ENCODE measurements at regions not wholly inside any gene's neighbourhood (a gene's known extent, or its start where the extent isn't known, plus 50 kb on each side); places are given as distances from the start of the nearest gene placed in this dataset.

DNA sequence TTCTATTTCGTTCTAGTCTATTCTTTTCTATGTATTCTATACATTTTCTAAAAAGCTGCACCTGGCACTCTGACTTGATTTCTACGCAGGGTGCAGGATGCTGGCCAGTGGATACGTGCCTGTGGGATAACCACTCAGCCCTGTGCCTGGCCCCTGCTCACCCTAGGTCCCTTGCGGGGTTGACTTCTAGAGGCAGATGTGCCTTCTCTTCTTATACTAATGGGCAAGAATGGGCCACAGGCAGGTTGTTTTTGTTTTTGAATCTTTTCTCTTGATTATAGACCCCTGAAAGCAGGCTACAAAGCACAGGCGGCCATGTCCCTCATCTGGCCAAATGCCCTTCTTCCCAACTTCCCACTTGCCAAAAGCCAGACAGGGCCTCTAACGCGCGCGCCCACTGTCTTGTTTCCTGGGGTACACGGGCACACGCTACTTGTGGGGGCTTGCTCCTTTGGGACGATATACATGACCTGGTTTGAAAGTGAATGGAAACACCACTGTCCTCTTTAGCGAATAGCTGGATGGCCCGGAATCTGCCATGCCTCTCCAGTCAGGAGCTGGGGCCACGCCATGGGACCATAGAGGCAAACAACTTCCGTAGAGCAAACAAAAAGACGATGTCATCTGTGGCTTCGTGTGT is 162.7 kb upstream of the IRX2 start:
- no peak for DNase-seq (ENCODE audit: low read depth in 2 of 2)

DNA sequence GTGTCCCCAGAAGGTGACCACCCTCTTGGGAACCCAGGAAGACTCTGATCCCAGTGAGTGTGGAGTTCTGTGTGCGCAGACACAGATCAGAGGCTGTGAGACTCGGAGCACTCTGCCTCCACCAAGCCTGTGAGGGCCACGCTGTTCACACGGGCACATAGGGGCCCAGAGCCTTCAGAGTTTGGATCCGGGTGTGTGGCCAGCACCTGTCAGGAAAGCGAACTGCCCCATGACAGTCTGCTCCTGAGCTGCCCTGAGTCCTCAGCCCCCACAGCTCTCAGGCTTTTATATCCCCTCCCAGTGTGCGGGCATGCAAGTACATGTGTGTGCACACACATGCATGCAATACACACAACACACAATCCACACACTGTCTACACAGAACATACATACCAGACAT is 161.8 kb upstream of the IRX2 start:
- DNase-seq (ENCODE audit: low read depth in 2 of 2): no peak

DNA sequence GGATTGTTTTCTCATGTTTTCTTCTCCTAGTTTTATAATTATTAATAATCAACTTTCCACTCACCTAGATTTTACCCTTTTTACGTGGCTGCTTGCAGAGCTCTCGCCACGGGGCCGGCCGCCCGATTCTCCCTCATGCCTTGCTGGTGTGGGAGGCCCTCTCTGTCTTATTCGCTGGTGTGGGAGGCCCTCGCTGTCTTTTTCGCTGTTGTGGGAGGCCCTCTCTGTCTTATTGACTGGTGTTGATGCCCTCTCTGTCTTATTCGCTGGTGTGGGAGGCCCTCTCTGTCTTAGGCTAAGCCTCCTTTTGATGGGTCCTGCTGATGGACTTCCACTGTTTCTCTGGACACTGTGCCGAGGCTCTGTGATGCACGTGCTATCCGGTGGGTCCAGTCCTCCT is 161.3 kb upstream of the IRX2 start:
- DNase-seq (ENCODE audit: low read depth in 2 of 2): no peak

DNA sequence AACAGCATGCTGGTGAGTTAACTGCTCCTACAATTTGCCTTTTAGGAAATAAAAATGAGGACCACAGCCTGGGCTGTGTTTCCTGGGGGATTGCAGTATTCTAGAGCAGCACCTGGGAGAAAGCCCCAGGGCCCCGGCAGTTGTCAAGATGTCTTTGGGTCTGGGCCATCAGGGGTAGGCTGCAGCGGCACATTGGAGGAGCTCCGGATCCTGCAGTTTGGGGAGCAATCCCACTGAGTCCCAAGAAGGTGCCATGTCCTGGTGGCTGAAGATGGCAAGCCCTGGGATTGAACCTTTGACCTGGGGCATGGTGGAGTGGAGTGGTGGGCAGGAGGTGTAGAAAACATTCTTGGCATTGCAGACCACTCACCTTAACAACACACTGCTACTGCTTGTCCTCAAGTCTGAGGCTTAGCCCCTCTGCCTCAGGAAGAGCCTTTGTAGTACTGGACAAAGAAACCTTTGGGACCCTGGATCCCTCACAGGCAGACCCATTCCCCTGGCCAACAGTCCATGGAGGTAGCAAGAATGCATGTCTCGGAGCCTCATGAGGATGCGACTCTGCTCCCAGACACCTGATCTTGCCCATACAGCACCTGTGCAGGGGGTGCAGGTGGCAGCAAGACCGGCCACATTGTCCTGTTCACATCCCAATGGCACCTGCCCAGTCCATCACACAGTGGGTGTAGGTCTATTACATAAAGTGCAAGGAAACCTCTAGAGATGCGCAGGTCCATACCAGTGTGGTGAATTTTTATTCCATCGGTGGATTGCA is 159.1 kb upstream of the IRX2 start:
- DNase-seq (ENCODE audit: low read depth in 2 of 2): no peak

DNA sequence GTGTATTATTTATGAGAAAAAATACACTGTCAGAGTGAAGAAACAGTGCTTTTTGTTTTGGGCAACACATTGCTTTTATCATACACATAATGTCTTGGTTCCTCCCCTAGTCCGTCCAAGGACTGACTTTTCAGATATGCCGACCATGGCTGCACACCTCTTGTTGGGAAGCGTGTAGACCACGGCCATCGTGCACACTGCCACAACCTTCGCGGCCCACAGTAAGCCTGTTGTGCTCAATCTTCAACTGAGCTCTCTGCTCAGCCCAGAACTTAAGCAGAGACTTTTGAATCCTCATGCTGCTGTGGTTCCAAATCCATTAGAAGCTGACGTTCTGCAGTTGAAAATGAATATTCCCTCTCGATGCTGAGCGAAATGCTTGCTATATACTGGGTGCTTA is 157.6 kb upstream of the IRX2 start:
- no peak for DNase-seq (ENCODE audit: low read depth in 2 of 2)

DNA sequence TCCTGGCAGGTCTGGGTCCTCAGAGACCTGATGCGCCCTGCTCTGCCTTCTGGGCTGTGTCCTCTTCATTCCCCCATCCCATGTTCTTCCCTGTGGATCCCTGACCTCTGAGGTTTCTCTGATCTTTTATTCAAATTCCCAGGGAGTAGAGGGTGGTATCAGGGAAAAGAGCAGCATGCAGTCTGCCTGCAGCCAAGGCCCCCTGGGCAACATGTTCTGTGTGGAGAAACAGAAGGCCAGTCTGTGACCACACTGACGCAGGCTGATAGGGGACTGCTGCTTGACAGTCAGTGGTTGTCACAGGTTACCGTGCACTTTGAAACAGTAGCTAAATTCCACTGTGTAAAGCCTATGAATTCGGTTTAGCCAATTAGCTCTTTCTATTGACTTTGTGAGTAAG is 156.6 kb upstream of the IRX2 start:
- DNase-seq (ENCODE audit: low read depth in 2 of 2): no peak

DNA sequence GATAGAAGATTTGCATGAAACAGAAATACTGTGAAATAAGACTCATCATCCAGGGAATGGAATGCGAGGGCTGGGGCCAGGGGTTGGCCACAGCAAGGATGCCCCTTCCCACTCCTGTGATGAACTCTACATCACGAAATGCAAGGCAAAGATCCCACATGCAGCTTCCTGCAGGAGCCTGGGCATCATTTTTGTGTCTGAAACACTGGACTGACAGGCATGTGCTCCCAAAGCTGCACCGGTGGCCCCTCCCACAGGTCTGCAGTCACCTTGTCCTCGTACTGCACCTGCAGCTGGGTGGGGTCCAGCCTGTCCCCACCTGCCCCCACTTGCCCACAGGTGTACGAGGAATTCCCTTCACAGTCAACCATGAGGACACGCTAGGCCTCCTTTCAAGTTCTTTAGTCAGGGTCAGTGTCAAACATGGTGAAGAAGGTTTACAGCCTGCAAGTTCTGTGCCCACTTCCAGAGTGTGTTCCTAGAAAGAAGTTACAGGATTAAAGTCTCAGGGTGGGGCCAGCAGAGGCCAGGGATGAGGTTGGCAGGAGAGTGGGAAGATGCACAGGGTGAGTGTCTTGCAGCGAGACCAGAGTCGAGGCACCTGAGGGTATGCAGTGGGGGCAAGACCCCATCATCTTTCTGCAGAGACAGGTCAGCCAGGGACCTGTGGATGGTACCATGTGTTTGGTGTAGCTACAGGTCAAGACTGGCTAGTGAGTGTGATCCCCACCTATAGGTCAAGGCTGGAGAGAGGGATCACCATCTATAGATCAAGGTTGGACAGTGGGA is 155.0 kb upstream of the IRX2 start:
- no peak for DNase-seq (ENCODE audit: low read depth in 2 of 2)

DNA sequence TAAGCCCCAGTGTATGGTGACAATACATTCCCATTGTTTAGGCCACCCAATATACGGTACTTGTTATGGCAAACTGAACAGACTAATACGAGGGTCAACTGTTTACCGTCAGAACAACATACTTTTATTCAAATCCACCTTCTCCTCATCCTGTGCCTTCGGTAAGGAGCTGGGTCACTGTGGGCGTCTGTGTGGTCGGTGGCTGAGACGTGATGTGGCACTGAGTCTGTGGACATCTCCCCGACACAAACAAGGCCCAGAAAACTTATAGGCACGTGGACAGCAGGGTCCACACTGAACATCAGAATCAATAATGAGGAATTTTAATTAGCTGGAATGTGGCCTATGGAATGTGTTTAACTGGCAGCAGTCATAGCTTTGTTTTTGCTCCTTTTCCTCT is 154.3 kb upstream of the IRX2 start:
- DNase-seq (ENCODE audit: low read depth in 2 of 2): no peak

DNA sequence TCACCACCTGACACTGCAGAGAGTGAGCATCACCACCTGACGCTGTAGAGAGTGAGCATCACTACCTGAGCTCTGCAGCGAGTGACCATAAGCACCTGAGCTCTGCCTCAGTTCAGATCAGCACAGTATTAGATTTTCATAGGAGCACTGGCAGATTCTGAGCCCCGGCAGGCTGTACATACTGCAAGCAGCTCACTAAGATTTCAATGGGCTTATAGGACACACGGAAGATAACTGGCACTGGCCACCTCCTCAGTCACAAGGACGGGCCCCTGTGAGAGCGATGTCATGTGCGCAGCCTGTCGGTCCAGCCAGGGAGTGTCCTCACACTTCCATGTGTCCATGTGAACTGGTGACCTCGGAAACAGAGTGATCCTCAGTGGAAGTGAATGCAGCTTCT is 153.5 kb upstream of the IRX2 start:
- DNase-seq (ENCODE audit: low read depth in 2 of 2): no peak

DNA sequence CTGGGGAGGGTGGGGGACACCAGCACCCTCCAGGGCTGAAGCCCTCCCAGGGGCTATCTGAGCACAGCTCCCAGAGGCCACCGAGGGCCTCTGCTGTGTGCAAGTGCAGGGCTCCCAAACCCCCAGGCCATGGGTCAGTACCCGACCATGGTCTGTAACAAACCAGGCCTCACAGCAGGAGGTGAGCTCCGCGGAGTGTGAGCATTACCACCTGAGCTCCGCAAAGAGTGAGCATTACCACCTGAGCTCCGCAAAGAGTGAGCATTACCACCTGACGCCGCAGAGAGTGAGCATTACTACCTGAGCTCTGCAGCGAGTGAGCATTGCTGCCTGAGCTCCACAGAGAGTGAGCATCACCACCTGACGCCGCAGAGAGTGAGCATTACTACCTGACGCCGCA is 152.9 kb upstream of the IRX2 start:
- DNase-seq (ENCODE audit: low read depth in 2 of 2): no peak

DNA sequence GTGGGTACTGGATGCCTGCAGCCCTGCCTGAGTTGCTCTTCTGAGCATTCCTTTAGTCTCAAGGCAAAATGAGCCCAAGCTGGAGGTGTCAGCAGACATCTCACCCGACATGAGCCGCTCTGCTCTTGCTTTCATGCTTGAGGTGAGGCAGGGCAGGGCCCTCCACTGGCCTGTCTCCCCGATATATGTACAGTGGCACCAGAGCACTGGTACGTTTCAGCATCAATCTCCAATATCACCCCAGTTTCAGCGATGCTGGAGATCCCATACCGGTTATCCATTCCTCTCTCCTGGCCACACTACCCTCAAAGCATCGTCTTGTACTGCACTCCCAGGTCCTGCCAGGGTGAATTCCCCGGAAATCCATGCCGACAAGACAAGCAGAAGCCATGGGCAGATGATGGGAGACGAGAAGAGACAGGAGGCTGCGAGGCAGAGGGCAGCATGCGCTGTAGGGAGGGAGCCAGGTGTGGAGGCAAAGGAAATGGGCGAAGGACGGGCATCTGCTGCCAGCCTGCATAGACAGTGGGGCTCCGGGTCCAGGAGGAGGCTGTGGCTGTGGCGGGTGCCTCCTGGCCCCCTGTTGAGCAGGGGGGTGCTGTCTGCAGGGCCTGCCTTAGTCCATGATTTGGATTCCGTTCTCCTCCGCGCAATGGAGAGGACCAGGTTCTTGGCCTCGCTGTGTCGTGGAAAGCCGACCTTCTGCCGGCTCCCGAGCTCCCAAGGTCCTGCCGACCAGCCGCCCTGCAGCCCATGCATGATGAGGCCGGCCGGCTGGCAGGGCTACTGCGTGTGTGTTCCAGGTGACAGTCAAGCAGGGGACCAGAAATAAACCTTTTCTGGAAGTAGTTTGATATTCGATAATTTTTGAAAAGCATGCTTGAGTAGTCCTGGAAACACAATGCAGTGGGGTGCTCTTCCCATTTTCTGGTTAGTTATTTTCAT is 152.2 kb upstream of the IRX2 start:
- DNase-seq (ENCODE audit: low read depth in 2 of 2): no peak

DNA sequence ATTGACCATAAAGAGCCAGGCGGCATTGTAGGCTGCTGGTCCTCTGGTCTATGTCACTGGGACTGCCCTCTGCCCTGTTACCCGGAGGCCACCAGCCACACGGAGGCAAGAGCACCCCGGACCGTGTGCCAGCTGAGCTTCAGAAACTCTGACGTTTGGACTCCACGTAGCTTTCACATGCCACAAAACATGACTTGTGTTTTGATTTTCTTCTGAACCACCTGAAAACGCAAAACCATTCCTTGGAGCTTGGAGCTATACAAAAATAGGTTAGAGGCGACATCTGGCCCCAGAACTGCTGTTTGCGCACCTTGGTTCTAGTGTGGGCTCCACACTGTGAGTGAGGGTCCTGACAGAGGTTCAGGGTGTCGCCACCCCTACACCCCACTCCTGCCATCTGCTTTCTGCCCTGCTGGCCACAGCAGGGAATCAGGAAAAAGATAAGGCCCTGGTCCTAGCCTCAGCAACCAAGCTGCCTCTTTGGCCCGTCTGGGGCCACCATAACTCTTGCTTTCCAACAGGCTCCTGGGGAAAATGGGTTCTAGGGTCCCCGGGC is 151.3 kb upstream of the IRX2 start:
- DNase-seq (ENCODE audit: low read depth in 2 of 2): no peak

DNA sequence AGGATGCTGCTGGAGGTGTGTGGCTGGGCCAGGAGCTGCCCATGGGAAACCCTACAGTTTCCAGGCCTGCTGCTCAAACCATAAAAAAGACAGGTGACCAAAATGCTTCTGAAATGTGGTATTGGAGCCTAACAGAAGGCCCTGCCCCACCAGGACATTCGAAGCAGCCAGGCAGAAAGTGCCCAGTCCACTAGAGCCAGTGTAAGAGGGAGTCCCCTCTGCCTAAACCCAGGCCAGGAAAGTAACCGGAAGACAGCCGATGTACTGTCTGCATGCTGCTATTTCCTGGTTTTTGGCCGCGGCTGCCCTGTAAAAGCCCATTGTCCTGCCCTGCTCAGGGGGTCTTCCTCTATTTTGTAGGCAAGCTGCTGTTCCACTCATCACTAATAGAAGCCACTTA is 150.7 kb upstream of the IRX2 start:
- no peak for DNase-seq (ENCODE audit: low read depth in 2 of 2)

DNA sequence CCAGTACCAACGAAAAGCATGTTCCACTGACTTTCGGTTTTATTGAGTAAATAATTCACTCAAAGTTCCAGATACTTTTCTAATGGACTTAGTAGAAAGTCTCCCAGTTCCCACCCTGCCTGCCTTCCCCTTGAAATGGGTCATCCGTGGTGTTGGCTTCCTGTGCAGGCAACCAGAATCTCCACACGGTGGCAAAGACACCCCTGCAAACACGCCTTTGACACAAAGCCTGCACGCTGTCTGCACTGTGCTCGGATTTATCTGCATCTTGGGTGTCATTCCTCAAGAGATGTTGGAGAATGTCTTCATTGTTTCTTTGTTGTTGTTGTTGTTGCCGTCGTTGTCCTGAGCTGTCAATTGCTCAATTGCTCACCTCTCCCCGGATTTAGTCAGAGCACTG is 150.0 kb upstream of the IRX2 start:
- no peak for DNase-seq (ENCODE audit: low read depth in 2 of 2)

DNA sequence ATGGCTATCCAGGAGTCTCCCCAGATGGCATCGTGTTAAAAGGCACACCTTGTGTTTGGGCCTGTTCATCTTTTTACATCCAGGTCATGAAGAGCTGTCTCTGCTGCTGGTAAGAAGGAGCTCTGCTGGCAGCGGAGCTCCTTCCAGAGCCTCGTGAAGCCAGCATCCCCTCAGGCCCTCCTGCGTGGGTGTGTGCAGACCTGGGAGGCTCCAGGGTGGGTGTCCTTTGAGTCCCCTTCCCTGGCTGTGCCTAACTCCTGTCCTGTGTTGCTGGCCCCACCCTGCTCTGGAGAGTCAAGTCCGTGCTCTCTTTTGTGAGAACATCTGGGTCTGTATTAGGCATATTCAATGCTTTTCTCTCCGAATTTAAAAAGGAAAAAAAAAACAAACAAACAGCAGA is 149.6 kb upstream of the IRX2 start:
- no peak for DNase-seq (ENCODE audit: low read depth in 2 of 2)

DNA sequence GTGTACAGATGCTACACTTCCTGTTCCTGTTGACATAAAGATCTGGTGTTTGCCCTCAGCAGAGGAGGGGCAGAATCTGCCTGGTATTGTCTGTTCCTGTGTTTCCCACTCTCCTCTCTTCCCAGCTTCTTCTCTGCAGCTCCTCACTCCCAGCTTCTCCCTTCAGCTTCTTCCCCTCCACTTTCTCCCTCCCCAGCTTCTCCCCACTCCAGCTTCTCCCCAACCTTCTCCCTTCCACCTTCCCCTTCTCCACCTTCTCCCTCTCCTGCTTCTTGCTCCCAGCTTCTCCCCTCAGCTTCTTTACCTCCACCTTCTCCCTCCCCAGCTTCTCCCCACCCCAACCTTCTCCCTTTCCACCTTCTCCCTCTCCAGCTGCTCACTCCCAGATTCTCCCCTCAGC is 148.9 kb upstream of the IRX2 start:
- DNase-seq (ENCODE audit: low read depth in 2 of 2): no peak

DNA sequence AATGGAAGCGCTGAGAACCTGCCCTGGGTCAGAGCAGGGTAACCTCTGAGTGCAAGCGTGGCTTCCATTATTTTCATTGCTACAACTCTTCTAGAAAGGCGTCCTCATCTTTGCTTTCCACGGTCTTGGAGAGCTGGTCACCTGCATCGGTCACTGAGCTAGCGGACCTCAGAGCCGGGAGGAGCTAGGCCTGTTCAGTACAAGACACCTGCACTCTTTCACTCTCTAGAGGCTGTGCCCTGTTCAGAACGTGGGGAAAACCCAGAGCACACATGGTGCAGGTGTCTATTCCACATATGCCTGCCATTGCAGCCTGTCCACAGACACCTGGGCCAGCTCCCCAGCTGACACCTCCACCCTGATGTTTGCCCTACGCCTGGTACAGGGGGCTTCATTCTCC is 147.8 kb upstream of the IRX2 start:
- no peak for DNase-seq (ENCODE audit: low read depth in 2 of 2)

DNA sequence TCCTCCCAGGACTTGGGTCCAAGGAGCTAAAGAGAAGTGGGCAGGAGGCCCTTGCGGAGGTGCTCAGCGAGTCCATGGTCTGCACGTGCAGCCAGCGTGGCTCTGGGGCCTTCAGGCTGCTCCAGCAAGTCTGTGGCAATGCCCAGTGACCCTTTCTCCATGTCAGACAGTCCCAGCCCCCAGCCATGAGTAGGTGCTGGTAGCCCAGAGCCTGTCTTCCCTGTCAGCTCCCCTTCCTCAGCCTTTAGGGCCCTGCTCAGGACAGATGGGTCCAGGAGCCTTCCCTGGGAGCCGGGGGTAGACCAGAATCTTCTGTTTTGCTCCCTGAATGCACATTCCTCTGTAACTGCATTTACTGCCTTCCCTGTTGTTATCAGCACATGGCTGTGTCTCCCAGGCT is 147.2 kb upstream of the IRX2 start:
- DNase-seq (ENCODE audit: low read depth in 2 of 2): no peak

DNA sequence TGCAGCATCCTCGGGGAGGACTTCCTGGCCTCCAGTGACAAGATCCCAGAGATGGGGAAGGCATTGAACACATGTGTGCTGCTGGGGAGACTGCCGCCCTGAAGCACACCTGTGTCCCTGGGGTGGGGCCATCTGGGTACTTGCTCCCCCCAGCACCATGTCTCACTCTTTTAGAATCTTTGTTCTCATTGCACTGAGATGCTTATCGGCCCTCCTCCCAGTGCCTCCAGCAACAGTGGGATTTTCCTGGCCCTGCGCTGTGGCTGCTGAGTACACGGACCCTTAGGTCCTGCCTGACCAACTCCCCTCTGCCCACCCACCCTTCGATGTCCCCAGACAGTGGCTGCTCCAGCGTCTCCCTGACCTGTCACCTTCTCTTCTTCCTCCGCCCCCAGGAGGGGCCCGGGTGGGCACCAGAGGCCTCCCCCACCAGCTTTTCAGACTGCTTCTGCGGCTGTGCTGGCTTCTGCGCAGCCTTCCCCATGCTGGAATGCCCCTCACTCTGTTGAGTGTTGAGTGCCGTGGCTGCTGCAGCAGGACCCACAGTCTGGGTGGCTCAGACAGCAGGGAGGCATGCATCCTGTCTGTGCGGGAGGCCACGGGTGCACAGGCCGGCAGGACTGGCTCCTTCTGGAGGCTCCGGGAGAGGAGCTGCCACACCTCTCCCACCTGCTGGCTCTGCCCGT is 145.9 kb upstream of the IRX2 start:
- DNase-seq (ENCODE audit: low read depth in 2 of 2): no peak

DNA sequence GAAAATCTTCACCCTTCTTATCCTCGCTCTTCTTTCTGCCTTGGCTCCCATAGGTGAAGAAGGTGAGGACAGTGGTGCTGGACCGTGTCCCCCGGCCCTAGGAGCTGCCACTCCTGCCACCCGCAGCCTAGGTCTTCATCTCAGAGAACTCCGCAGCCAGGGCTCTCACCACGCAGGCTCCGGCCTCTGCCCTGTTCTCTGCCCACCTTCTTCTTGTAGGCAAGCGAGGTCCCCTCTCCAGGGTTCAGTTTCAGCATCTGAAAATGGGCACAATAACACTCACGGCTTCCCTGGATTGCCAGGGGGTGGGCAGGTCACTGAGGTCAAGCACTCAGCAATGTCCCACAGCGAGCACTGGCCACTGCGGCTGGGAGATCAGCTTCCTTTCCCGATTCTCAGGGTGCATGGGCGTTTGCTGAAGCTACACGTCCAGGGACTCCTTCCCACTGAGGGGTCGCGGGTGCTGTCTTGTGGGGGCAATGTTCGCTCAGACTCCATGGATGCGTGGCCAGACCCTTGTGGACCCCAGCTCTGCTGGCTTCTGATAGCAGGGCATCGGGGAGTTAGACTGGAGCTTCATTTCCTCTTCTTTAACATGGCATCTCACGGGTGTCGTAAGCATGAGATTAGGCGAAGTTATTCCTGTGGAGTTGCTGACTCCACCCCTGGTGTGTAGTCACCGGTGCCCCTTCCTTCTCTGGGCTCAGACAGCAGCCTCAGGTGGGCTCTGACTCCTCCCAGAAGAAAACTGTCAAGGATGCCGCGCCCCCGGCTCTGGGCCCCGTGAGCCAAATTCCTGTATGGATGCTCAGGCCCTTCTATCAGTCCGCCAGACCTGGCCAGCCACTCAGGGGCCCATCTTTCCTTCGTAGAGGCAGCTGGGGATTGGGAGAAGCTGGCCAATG is 145.1 kb upstream of the IRX2 start:
- no peak for DNase-seq (ENCODE audit: low read depth in 2 of 2)
